ENCODE measurements at regions not wholly inside any gene's neighbourhood (a gene's known extent, or its start where the extent isn't known, plus 50 kb on each side); places are given as distances from the start of the nearest gene placed in this dataset.

GRCh38 chr3:65094723-65095122, 406.9 kb upstream of the ADAMTS9 start:
- no peak for TF ChIP-seq CTCF (IDR thresholded peaks at IDR 0.05; ENCODE audit: low read depth)

- TF ChIP-seq CTCF (IDR thresholded peaks at IDR 0.05; ENCODE audit: low read depth), result no peak
These were observed 405.8 kb upstream of the ADAMTS9 start for GRCh38 chr3:65093641-65094040.

- TF ChIP-seq CTCF (IDR thresholded peaks at IDR 0.05; ENCODE audit: low read depth), result no peak
These were observed 403.8 kb upstream of the ADAMTS9 start for GRCh38 chr3:65091565-65091964.

DNA sequence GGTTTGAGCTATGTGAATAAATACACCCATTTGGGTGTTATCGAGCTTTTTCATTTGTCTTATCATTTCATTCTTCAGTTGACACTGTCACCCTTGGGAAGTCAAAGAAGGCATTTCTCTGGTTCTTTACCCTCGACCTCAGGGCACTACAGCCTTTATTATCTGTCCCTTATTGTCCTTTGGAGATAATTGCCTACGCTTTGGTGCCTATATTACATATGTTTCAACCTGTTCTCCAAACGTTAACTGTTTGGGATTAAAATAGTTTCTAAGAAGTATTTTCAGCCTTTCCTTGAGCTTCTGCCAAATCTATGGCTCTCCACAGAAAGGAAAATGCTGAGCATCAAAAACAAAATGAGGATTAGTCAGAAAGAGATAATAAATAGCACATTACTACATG, 395.4 kb upstream of the ADAMTS9 start:
- no peak for TF ChIP-seq CTCF (IDR thresholded peaks at IDR 0.05; ENCODE audit: low read depth)

- no peak for TF ChIP-seq CTCF (IDR thresholded peaks at IDR 0.05; ENCODE audit: low read depth)
These were observed 393.7 kb upstream of the ADAMTS9 start for GRCh38 chr3:65081536-65081935.

DNA sequence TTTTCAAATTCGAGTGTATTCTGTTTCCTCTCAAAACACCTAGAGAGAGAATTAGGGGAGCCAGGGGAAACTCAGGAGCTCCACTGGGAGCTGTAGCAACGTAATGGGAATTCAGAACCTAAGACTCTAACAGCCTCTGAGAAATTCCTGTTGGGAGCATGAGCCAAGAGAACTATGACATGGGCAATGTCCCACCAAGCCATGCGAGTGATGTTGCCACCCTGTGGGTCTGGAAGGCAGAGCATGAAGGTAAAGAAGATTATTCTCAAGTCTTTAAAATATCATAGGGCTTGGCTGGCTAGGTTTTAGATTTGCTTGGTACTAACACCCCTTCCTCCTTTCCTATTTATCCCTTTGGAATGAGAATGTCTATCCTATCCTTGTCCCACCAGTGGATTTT, 392.6 kb upstream of the ADAMTS9 start:
- TF ChIP-seq CTCF (IDR thresholded peaks at IDR 0.05; ENCODE audit: low read depth), result no peak

DNA sequence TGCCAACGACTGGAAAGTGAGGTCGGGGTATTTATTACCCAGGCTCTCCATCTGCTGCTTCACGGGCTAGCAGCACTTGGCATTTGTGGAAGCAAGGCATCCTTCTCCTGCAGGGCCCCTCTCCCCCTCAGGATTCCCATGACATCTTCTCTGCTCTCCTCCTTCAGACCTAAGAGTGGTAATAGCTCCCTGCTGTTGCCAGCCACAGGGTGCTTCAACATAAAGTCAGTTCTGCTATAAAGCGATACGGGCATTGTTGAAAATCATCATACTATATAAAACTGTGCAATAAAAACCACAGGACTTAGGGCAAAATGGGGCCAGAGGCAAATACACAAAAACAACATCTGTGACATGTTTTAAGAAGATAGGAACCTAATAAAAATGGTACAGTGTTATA, 391.8 kb upstream of the ADAMTS9 start:
- no peak for TF ChIP-seq CTCF (IDR thresholded peaks at IDR 0.05; ENCODE audit: low read depth)

DNA sequence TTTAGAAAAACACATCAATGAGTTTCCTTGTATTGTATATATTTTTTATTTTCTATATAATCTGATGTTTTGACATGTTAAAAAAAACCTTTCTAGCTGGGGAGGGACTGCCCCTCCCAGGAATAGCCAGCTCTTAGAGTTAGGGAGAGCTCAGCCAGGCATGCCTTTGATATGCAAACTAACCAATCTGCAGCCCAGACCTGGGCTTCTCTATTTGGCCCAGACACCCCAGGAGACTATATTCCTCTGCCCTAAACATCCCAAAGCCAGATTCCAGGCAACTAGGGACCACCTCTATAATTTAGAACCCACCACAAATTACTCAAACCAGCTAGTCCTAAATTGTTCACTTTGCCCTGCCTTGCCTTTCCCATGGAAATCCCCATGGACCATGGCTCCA, 390.9 kb upstream of the ADAMTS9 start:
- no peak for TF ChIP-seq CTCF (IDR thresholded peaks at IDR 0.05; ENCODE audit: low read depth)

All from subcutaneous adipose tissue (tissue), 1 donor.